Effector memory CD4-positive, alpha-beta T cell (primary cell): ENCODE measurements at regions not wholly inside any gene's neighbourhood (a gene's known extent, or its start where the extent isn't known, plus 50 kb on each side); places are given as distances from the start of the nearest gene placed in this dataset.
A peak's percentile ranks its signal among the peaks of the same experiment; 100 is the strongest.
"Not testable (repeated sequence)": the region's sequence is repeated elsewhere in the genome, so short reads cannot be mapped to it uniquely, and the experiment has no call there.

Experiments used
- DNase-seq, 3 donors: peaks; one replicate each; pipeline ENCODE4 v3.0.0-alpha.2; 2020
- H3K27ac ChIP-seq: 2 replicates; pipeline ENCODE4 v1.7.0; 2013; ENCODE audit warnings: mild to moderate bottlenecking, low read length, moderate library complexity; ENCODE audit not compliant: insufficient read depth, poor library complexity, severe bottlenecking
- H3K27me3 ChIP-seq: replicated peaks from 2 replicates; pipeline ENCODE4 v1.7.0; 2013; ENCODE audit warnings: mild to moderate bottlenecking, low read length; ENCODE audit not compliant: insufficient read depth, control insufficient read depth, poor library complexity, severe bottlenecking
- H3K36me3 ChIP-seq: 2 replicates; pipeline ENCODE4 v1.7.0; 2013; ENCODE audit warnings: mild to moderate bottlenecking, low read length, moderate library complexity; ENCODE audit not compliant: control insufficient read depth, insufficient read depth
- H3K4me1 ChIP-seq: 2 replicates; pipeline ENCODE4 v1.7.0; 2013; ENCODE audit warnings: low read length, mild to moderate bottlenecking; ENCODE audit not compliant: control insufficient read depth, insufficient read depth, poor library complexity, severe bottlenecking
- H3K4me3 ChIP-seq: 2 replicates; pipeline ENCODE4 v1.7.0; 2013; ENCODE audit warnings: low read length, low read depth, mild to moderate bottlenecking; ENCODE audit not compliant: insufficient read depth, poor library complexity, severe bottlenecking
- H3K9me3 ChIP-seq: 2 replicates; pipeline ENCODE4 v1.7.0; 2013; ENCODE audit warnings: mild to moderate bottlenecking, low read length, moderate library complexity; ENCODE audit not compliant: control insufficient read depth

DNA sequence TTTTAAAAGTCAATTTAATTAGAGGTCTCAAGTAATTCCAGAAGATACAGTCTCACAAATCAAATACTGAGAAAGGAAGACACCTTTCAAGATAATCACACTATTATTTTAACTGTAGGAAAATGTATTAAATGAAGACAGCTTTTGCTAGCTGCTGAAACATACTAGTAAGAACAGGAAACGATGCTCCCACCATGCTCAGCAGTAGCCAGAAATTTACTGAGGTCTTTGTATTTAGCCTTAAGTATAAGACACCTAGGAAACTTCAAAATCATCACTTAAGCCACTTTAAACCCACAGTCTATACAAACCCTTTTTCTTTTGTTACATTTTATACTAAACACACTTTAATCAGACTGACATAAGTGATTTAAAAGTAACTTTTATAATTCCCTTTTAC, 72.7 kb upstream of the NPIPB12 start:
- H3K36me3 ChIP-seq, H3K27me3 ChIP-seq, H3K9me3 ChIP-seq, H3K4me3 ChIP-seq, H3K27ac ChIP-seq, H3K4me1 ChIP-seq, DNase-seq: not testable (repeated sequence)

DNA sequence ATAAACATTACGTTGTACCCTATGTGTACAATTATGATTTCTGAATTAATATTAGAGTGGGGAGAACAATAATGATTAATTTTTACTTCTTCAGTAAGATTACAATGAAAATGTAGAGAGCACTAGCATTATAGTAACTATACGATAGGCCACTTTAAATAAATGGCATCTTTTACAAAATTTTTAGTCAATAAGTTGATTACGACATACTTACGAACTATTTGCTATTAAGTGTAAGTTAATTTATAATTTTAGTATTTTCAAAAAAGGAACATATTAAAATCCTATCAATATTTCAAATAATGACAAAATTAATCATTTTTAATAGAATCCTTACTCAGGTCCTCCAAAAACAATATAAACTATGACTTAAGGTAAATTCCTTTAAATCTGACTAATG, 75.6 kb upstream of the NPIPB12 start:
- not testable (repeated sequence) for DNase-seq, H3K9me3 ChIP-seq, H3K27ac ChIP-seq, H3K27me3 ChIP-seq, H3K36me3 ChIP-seq, H3K4me1 ChIP-seq, H3K4me3 ChIP-seq

DNA sequence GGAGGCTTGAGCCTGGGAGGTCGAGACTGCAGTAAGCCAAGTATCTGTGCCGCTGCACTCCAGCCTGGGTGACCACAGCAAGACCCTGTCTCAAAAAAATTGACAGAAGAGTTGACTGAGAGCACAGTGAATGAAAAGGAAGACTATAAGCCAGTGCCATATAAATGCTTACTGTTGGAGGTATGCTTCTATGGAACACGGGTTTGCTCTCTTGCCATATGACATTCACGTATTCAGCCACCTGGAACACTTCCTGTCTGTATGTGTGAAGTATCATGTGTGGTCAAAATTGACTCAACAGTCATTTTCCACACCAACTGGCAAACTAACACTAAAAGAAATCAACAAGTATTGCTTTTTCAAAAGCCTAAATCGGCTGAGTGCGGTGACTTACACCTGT, 71.1 kb upstream of the SPN start:
- H3K9me3 ChIP-seq, DNase-seq, H3K4me3 ChIP-seq, H3K4me1 ChIP-seq, H3K27me3 ChIP-seq, H3K27ac ChIP-seq, H3K36me3 ChIP-seq: not testable (repeated sequence)

DNA sequence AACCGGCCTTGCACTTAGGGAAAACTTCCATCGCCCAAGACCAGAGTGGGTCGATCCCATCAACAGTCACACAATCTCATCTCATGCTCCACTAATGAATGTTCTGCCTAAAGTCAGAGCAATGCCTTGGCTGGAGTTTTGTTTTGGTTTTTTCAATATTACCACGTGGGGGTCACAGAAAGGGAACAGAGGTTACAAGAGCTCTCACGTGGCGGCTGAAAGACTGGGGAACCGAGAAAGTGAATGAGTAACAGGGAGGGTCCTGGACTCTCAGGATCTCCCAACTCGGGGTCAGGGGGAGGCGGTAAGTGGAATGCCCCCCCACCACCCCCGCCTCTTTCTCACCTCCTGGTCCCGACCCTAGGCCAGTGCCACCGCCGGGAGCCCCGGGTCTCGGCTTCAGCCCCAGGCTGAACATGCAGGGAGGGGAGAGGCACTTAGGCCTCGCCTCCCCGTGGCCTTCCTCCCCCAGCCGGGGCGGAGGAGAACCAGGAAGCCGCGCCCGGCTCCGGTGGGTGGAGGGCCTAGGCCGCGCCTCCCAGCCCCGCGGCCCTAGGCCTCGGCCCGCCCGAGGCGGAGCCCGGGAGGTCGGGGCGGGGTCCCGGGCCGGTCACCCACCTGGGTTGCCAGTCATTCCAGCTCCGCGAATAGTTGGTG, 68.7 kb upstream of the SPN start:
- not testable (repeated sequence) for H3K36me3 ChIP-seq, H3K27me3 ChIP-seq, H3K4me1 ChIP-seq, H3K9me3 ChIP-seq
- peak overlapping the region; percentile 80 for H3K27ac ChIP-seq
- peak; percentile 33 to 58 (median 40) for DNase-seq
- H3K4me3 ChIP-seq = peak overlapping the region; percentile 46

DNA sequence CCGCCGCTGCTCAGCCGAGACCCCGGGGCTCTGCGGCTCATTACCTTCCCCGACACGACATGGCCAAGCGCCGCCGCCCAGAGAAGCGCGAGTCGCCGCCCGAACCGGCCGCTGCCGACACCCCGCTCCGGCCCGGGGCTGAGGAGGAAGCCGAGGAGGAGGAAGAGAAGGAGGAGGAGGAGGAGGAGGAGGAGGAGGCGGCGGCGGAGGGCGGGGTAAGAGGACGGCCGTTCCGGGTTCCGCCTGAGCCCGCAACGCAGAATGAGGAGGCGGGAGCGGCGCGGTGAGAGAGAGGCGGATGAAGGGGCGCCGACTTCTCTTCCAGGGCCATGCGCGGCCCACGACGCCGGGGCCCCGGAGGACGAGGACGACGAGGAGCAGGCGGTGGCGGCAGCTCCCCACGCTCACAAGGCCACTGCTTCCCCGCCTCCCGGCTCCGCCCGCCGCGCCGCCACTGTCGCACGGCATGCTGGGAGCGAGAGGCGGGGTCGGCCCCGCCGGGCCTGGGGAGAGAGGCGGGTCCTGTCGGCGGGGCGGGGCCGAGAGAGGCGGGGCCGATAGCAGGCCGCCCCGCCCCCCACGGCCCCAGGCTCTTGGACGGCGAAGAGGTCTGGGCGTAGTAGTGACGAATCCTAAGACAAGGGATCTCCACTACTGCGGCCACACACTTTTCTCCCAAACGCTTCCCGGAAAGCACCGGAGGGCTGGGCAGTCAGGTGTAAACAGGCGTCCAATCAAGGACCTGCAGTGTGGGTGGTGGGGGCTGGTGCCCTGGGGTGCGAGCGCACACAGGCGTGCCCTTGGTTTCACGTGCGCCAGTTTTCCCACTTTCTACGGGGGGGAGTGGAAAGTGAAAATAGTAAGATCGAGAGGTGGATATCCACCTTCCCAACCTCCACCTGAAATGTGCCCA, 67.9 kb upstream of the SPN start:
- not testable (repeated sequence) for H3K4me1 ChIP-seq, H3K9me3 ChIP-seq, H3K27me3 ChIP-seq, H3K36me3 ChIP-seq
- H3K4me3 ChIP-seq = peak overlapping the region; percentile 46
- H3K27ac ChIP-seq = peak overlapping the region; percentile 80
- peak; percentile 81 to 86 (median 84) for DNase-seq

DNA sequence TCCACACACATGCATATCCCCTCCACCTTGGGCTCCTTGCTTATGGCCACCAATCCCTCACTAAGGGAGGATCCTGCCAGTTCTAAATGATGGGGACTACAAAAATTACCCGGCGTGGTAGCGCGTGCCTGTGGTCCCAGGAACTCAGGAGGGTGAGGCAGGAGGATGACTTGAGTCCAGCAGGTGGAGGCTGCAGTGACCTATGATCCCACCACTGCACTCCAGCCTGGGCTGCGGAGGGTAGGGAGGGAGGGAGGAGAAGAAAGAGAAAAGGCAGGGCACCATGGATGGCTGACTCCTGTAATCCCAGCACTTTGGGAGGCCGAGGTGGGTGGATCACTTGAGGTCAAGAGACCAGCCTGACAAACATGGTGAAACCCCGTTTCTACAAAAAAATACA, 66.0 kb upstream of the SPN start:
- not testable (repeated sequence) for H3K4me3 ChIP-seq, H3K27me3 ChIP-seq, H3K36me3 ChIP-seq, H3K9me3 ChIP-seq, H3K27ac ChIP-seq, H3K4me1 ChIP-seq, DNase-seq

DNA sequence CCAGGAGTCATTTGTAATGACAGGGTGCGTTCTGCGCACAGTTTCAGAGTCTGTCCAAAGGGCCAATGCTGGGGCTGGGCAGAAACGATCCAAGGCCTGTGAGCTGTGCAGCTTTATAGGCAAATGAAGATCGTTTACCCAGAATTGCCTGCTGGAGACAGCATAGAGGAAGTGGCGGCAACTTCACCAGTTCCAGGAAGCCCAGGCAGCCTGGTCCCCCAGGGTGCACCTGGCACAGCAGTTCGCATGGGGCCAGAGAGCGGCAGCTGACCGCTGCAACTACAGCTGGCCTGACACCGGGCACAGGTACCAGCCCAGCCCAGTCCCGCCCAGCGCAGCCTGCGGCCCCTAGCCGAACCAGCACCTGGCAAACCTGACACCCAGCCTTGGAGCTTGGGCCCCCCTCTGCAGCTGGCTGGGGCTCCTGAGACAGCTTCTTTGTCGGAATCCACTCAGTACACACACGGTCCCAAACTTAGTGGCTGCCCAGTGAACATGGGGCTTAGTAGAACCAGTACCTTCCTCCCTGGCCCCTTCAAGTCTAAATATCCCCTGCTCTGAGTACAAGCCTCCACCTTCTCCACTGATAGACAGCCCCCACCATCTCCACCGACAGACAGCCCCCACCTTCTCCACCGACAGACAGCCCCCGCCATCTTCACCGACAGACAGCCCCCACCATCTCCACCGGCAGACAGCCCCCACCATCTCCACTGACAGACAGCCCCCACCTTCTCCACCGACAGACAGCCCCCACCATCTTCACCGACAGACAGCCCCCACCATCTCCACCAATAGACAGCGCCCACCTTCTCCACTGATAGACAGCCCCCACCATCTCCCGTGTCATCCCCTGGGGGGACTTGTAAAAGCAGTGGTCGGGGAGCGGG, 62.7 kb upstream of the SPN start:
- Histone ChIP-seq H3K4me3 (peak overlapping the region; percentile 50), H3K27ac (peak overlapping the region; percentile 65)
- H3K4me1 ChIP-seq = not testable (repeated sequence)

DNA sequence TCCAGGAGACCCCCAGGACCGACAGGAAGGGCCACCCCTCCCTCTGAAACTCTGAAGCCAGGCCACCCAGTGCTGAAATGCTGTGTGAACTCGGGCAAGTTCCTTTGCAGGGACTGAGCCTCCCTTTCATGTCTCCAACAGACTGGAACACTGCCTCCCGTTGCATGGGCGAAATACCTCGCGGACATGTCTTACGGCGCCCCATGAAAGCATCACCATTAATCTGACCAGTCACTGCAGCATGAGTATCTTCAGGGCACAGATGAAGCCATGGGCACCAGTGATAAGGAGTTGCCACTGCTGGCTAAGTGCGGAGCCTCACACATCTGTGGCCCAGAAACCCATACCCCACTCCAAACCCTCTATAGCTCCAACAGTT, 60.8 kb upstream of the SPN start:
- not testable (repeated sequence) for H3K4me1 ChIP-seq, H3K4me3 ChIP-seq, H3K27ac ChIP-seq, H3K9me3 ChIP-seq, H3K27me3 ChIP-seq, H3K36me3 ChIP-seq, DNase-seq

More for the DNA sequence above, 62.7 kb upstream of the SPN start:
- peak in 1 of 3 donors; percentile 22 for DNase-seq
- not testable (repeated sequence) for H3K36me3 ChIP-seq, H3K9me3 ChIP-seq, H3K27me3 ChIP-seq

DNA sequence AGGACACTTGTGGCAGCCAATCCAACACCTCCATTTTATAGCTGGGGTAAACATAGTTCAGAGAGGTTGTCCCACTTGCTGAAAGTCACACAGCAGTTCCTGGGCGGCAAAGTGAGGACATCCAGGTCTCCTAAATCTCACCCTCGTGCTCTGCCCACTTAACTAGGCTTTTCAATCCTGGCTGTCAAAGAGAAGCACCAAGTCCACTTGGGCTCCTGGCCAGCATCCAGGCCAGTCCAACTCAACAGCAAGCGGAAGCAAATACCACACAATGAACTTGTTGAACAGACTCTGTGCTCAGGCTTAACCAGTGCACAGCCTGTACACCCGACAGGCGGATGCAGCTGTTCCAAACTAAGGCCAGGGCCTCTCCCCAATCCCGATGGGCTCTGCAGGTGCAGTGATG, 60.4 kb upstream of the SPN start:
- H3K36me3 ChIP-seq, H3K27ac ChIP-seq, H3K4me1 ChIP-seq, DNase-seq, H3K27me3 ChIP-seq, H3K9me3 ChIP-seq, H3K4me3 ChIP-seq: not testable (repeated sequence)
